22Rv1 (cell line): ENCODE measurements at regions not wholly inside any gene's neighbourhood (a gene's known extent, or its start where the extent isn't known, plus 50 kb on each side); places are given as distances from the start of the nearest gene placed in this dataset.

Experiments used
- ZFX ChIP-seq: fragments of 450-650 bp; IDR thresholded peaks from 2 replicates; pipeline ENCODE4 v1.6.1; 2017; ENCODE audit warnings: antibody characterized with exemption, borderline replicate concordance
- TF ChIP-seq, protein P1 (sequence below): fragments of 450-650 bp; IDR thresholded peaks from 2 replicates; pipeline ENCODE4 v1.5.1; 2017; ENCODE audit warnings: mild to moderate bottlenecking

DNA sequence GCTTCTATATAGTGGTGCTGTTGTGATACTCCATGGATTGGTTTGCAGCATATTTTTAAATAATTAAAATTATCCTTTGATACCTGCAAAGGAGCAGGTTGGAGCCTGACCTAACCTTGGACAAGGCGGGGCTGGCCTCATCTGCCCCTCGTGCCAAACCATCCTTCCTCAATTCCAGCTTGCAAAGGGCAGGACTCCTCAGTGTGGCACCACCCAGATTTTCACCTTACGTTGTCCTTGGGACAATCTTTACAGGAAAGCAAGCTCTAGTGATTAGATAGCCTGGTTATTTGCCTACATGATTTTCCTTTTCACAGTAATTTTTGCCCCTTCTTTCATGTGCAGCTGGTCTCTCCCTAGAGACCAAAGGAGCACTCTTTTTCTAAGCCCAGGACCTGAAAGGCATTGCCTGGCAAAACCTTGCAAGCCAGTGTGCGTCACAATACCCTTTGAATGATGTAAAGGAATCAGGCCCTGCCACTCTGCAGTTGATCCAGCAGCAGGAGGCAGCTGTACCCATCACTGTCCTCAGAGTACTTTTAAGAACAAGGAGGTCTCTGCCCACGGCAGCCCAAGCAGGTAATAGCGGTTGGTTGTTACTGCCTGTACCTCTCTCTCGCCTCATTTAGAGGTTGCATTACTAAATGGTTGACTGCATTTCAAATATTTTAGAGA, 99.4 kb downstream of the ADSS2 start:
- TF ChIP-seq, protein P1, sequence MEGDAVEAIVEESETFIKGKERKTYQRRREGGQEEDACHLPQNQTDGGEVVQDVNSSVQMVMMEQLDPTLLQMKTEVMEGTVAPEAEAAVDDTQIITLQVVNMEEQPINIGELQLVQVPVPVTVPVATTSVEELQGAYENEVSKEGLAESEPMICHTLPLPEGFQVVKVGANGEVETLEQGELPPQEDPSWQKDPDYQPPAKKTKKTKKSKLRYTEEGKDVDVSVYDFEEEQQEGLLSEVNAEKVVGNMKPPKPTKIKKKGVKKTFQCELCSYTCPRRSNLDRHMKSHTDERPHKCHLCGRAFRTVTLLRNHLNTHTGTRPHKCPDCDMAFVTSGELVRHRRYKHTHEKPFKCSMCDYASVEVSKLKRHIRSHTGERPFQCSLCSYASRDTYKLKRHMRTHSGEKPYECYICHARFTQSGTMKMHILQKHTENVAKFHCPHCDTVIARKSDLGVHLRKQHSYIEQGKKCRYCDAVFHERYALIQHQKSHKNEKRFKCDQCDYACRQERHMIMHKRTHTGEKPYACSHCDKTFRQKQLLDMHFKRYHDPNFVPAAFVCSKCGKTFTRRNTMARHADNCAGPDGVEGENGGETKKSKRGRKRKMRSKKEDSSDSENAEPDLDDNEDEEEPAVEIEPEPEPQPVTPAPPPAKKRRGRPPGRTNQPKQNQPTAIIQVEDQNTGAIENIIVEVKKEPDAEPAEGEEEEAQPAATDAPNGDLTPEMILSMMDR, result no peak
- no peak for TF ChIP-seq ZFX
